Activated CD4-positive, alpha-beta T cell treated with anti-CD3 and anti-CD28 coated beads for 24 hours (primary cell): ENCODE measurements at regions not wholly inside any gene's neighbourhood (a gene's known extent, or its start where the extent isn't known, plus 50 kb on each side); places are given as distances from the start of the nearest gene placed in this dataset.

ENCODE experiments used
- DNase-seq, 2 donors: peaks; one replicate each; pipeline ENCODE4 v3.0.0-alpha.2; 2020; ENCODE audit warnings: low read depth in 2 of 2

GRCh38 chr2:129430911-129431310, 548.6 kb upstream of the RAB6C start:
- no peak for DNase-seq

GRCh38 chr2:129431881-129432280, 547.6 kb upstream of the RAB6C start:
- no peak for DNase-seq

GRCh38 chr2:129436809-129437208, 542.7 kb upstream of the RAB6C start:
- DNase-seq, result no peak

GRCh38 chr2:129437725-129438124, 541.7 kb upstream of the RAB6C start:
- no peak for DNase-seq

- DNase-seq, result no peak
Measured at GRCh38 chr2:129438501-129439057, 540.9 kb upstream of the RAB6C start.

GRCh38 chr2:129439406-129440302, 539.8 kb upstream of the RAB6C start:
- DNase-seq, result no peak

- no peak for DNase-seq
Measured at GRCh38 chr2:129441610-129442009, 537.9 kb upstream of the RAB6C start.

- no peak for DNase-seq
Measured at GRCh38 chr2:129443235-129443864, 536.1 kb upstream of the RAB6C start.

- no peak for DNase-seq
Measured at GRCh38 chr2:129443865-129444739, 535.4 kb upstream of the RAB6C start.

GRCh38 chr2:129444751-129445150, 534.7 kb upstream of the RAB6C start:
- DNase-seq, result no peak

- DNase-seq, result no peak
Measured at GRCh38 chr2:129456691-129457090, 522.8 kb upstream of the RAB6C start.

- DNase-seq, result no peak
Measured at GRCh38 chr2:129457277-129457818, 522.1 kb upstream of the RAB6C start.

- no peak for DNase-seq
Measured at GRCh38 chr2:129458006-129458405, 521.5 kb upstream of the RAB6C start.

- DNase-seq, result no peak
Measured at GRCh38 chr2:129458436-129458835, 521.0 kb upstream of the RAB6C start.

GRCh38 chr2:129459200-129459876, 520.1 kb upstream of the RAB6C start:
- DNase-seq, result no peak

GRCh38 chr2:129459881-129460280, 519.6 kb upstream of the RAB6C start:
- DNase-seq, result no peak

- DNase-seq, result no peak
Measured at GRCh38 chr2:129460299-129461198, 518.9 kb upstream of the RAB6C start.

- DNase-seq, result no peak
Measured at GRCh38 chr2:129462349-129462748, 517.1 kb upstream of the RAB6C start.

- no peak for DNase-seq
Measured at GRCh38 chr2:129462967-129463366, 516.5 kb upstream of the RAB6C start.

GRCh38 chr2:129464036-129464435, 515.4 kb upstream of the RAB6C start:
- no peak for DNase-seq
